ENCODE measurements at regions not wholly inside any gene's neighbourhood (a gene's known extent, or its start where the extent isn't known, plus 50 kb on each side); places are given as distances from the start of the nearest gene placed in this dataset.
A peak's percentile ranks its signal among the peaks of the same experiment; 100 is the strongest.

- Histone ChIP-seq H3K18ac (ENCODE audit: low read length) (no peak overlapping the region), H3K79me2 (ENCODE audit: control insufficient read depth, insufficient read depth, low read length, poor library complexity) (no peaks in the 10 kb centered on the region), H3K9ac (ENCODE audit: low read length) (no peak overlapping the region), H3K27me3 (ENCODE audit: insufficient read depth, low read length) (no peaks in the 10 kb centered on the region), H2BK5ac (ENCODE audit: low read depth, low read length, poor library complexity) (no peak overlapping the region), H3K79me1 (ENCODE audit: low read length) (no peaks in the 10 kb centered on the region), H4K91ac (ENCODE audit: low read depth, low read length) (no peak overlapping the region), H3K27ac (ENCODE audit: low read depth, low read length) (no peak overlapping the region), H2BK120ac (ENCODE audit: insufficient read depth, low read length, poor library complexity) (no peak overlapping the region), H2AFZ (ENCODE audit: insufficient read depth, low read length, poor library complexity) (no peak overlapping the region), H3K4me3 (ENCODE audit: low read depth, low read length) (no peak overlapping the region), H3K36me3 (ENCODE audit: control insufficient read depth in 1 of 2, insufficient read depth in 2 of 2, low read length in 2 of 2) (no peaks in the 10 kb centered on the region), H3K4me1 (ENCODE audit: control insufficient read depth in 1 of 2, insufficient read depth in 2 of 2, low read length in 2 of 2) (no peaks in the 10 kb centered on the region), H3K23ac (ENCODE audit: low read length) (no peak overlapping the region), H3K4me2 (ENCODE audit: low read length) (no peak overlapping the region), H3K4ac (ENCODE audit: low read depth, low read length) (no peak overlapping the region), H3K9me3 (ENCODE audit: insufficient read depth, low read depth, low read length) (no peaks in the 10 kb centered on the region), H2BK12ac (ENCODE audit: low read length) (no peak overlapping the region), H4K8ac (ENCODE audit: low read depth, low read length) (no peak overlapping the region), H2AK5ac (ENCODE audit: low read length) (no peak overlapping the region), H4K12ac (ENCODE audit: low read depth, low read length) (no peak overlapping the region), H3K14ac (ENCODE audit: low read length) (no peak overlapping the region)
- WGBS (ENCODE audit: extremely low coverage, insufficient coverage, insufficient read length), result no CpG with 5 or more reads among the region's 2 CpGs
- no peak for DNase-seq
Measured at GRCh38 chr9:82675605-82676004, 387.3 kb downstream of the RASEF start.

DNA sequence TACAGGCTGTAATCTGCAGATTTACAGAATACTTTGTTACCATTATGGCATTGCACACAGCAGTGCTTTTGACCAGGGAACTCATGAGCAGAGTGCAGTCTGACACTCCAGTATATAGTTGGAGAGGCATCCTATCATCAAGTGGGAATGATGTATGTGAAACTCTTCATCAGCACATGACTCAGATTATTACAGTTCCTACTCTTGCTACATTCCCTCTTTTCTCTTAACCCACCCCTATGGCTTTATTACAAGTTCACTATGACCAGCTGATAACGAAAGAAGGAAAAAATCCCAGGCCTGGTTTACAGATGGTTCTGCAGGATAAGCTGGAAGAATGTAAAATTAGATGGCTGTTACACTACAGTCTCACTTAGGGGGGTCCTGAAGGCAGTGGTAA, 385.9 kb downstream of the RASEF start:
- Histone ChIP-seq H3K18ac (ENCODE audit: low read length) (no peak overlapping the region), H3K4me2 (ENCODE audit: low read length) (no peak overlapping the region), H2AFZ (ENCODE audit: insufficient read depth, low read length, poor library complexity) (no peak overlapping the region), H3K4me3 (ENCODE audit: low read depth, low read length) (no peak overlapping the region), H3K27ac (ENCODE audit: low read depth, low read length) (no peak overlapping the region), H2BK12ac (ENCODE audit: low read length) (no peak overlapping the region), H3K4me1 (ENCODE audit: control insufficient read depth in 1 of 2, insufficient read depth in 2 of 2, low read length in 2 of 2) (no peaks in the 10 kb centered on the region), H3K9ac (ENCODE audit: low read length) (no peak overlapping the region), H3K14ac (ENCODE audit: low read length) (no peak overlapping the region), H4K8ac (ENCODE audit: low read depth, low read length) (no peak overlapping the region), H4K91ac (ENCODE audit: low read depth, low read length) (no peak overlapping the region), H2AK5ac (ENCODE audit: low read length) (no peak overlapping the region), H3K36me3 (ENCODE audit: control insufficient read depth in 1 of 2, insufficient read depth in 2 of 2, low read length in 2 of 2) (no peaks in the 10 kb centered on the region), H4K12ac (ENCODE audit: low read depth, low read length) (no peak overlapping the region), H3K9me3 (ENCODE audit: insufficient read depth, low read depth, low read length) (no peaks in the 10 kb centered on the region), H3K79me2 (ENCODE audit: control insufficient read depth, insufficient read depth, low read length, poor library complexity) (no peaks in the 10 kb centered on the region), H3K79me1 (ENCODE audit: low read length) (no peaks in the 10 kb centered on the region), H2BK120ac (ENCODE audit: insufficient read depth, low read length, poor library complexity) (no peak overlapping the region), H3K23ac (ENCODE audit: low read length) (no peak overlapping the region), H3K4ac (ENCODE audit: low read depth, low read length) (no peak overlapping the region), H2BK5ac (ENCODE audit: low read depth, low read length, poor library complexity) (no peak overlapping the region), H3K27me3 (ENCODE audit: insufficient read depth, low read length) (no peaks in the 10 kb centered on the region)
- DNase-seq, result peak; percentile 21 to 73
- no CpG with 5 or more reads among the region's 1 CpG for WGBS (ENCODE audit: extremely low coverage, insufficient coverage, insufficient read length)

DNA sequence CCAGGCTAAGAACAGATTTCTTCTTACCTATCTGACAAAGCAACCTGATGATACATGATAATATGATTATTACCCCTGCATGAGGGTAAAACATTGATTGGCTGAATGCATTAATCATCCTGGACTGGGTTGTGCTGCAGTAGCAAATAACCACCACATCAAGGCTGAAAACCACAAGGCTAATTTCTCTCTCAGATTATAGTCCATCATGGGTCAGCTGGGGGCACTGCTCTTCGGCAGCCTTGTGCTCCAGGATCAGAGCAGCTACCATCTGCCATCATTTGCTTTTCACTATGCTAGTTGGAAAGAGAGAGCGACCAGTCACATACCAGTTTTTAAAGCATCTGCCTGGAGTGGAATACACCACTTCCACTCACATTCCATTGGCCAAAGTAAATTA, 383.5 kb downstream of the RASEF start:
- Histone ChIP-seq H3K36me3 (ENCODE audit: control insufficient read depth in 1 of 2, insufficient read depth in 2 of 2, low read length in 2 of 2) (no peaks in the 10 kb centered on the region), H3K79me2 (ENCODE audit: control insufficient read depth, insufficient read depth, low read length, poor library complexity) (no peaks in the 10 kb centered on the region), H2AFZ (ENCODE audit: insufficient read depth, low read length, poor library complexity) (no peak overlapping the region), H2BK5ac (ENCODE audit: low read depth, low read length, poor library complexity) (no peak overlapping the region), H2AK5ac (ENCODE audit: low read length) (no peak overlapping the region), H3K18ac (ENCODE audit: low read length) (no peak overlapping the region), H3K4me3 (ENCODE audit: low read depth, low read length) (no peak overlapping the region), H3K79me1 (ENCODE audit: low read length) (no peaks in the 10 kb centered on the region), H3K4me1 (ENCODE audit: control insufficient read depth in 1 of 2, insufficient read depth in 2 of 2, low read length in 2 of 2) (no peaks in the 10 kb centered on the region), H3K23ac (ENCODE audit: low read length) (no peak overlapping the region), H3K9ac (ENCODE audit: low read length) (no peak overlapping the region), H3K14ac (ENCODE audit: low read length) (no peak overlapping the region), H3K9me3 (ENCODE audit: insufficient read depth, low read depth, low read length) (no peaks in the 10 kb centered on the region), H2BK12ac (ENCODE audit: low read length) (no peak overlapping the region), H4K91ac (ENCODE audit: low read depth, low read length) (no peak overlapping the region), H4K12ac (ENCODE audit: low read depth, low read length) (no peak overlapping the region), H3K4me2 (ENCODE audit: low read length) (no peak overlapping the region), H3K27me3 (ENCODE audit: insufficient read depth, low read length) (no peaks in the 10 kb centered on the region), H3K4ac (ENCODE audit: low read depth, low read length) (no peak overlapping the region), H4K8ac (ENCODE audit: low read depth, low read length) (no peak overlapping the region), H2BK120ac (ENCODE audit: insufficient read depth, low read length, poor library complexity) (no peak overlapping the region), H3K27ac (ENCODE audit: low read depth, low read length) (no peak overlapping the region)
- WGBS (ENCODE audit: extremely low coverage, insufficient coverage, insufficient read length), result no CpG with 5 or more reads among the region's 2 CpGs
- no peak for DNase-seq

GRCh38 chr9:82680179-82680935, 382.6 kb downstream of the RASEF start:
- Histone ChIP-seq H3K27ac (ENCODE audit: low read depth, low read length) (no peak overlapping the region), H4K12ac (ENCODE audit: low read depth, low read length) (no peak overlapping the region), H2BK120ac (ENCODE audit: insufficient read depth, low read length, poor library complexity) (no peak overlapping the region), H4K91ac (ENCODE audit: low read depth, low read length) (no peak overlapping the region), H3K9ac (ENCODE audit: low read length) (no peak overlapping the region), H4K8ac (ENCODE audit: low read depth, low read length) (no peak overlapping the region), H2BK12ac (ENCODE audit: low read length) (no peak overlapping the region), H3K27me3 (ENCODE audit: insufficient read depth, low read length) (no peaks in the 10 kb centered on the region), H2AFZ (ENCODE audit: insufficient read depth, low read length, poor library complexity) (no peak overlapping the region), H3K4me3 (ENCODE audit: low read depth, low read length) (no peak overlapping the region), H3K14ac (ENCODE audit: low read length) (no peak overlapping the region), H3K9me3 (ENCODE audit: insufficient read depth, low read depth, low read length) (no peaks in the 10 kb centered on the region), H3K4me1 (ENCODE audit: control insufficient read depth in 1 of 2, insufficient read depth in 2 of 2, low read length in 2 of 2) (no peaks in the 10 kb centered on the region), H3K18ac (ENCODE audit: low read length) (no peak overlapping the region), H2BK5ac (ENCODE audit: low read depth, low read length, poor library complexity) (no peak overlapping the region), H3K4ac (ENCODE audit: low read depth, low read length) (no peak overlapping the region), H2AK5ac (ENCODE audit: low read length) (no peak overlapping the region), H3K23ac (ENCODE audit: low read length) (no peak overlapping the region), H3K36me3 (ENCODE audit: control insufficient read depth in 1 of 2, insufficient read depth in 2 of 2, low read length in 2 of 2) (no peaks in the 10 kb centered on the region), H3K79me2 (ENCODE audit: control insufficient read depth, insufficient read depth, low read length, poor library complexity) (no peaks in the 10 kb centered on the region), H3K4me2 (ENCODE audit: low read length) (no peak overlapping the region), H3K79me1 (ENCODE audit: low read length) (no peaks in the 10 kb centered on the region)
- DNase-seq, result peak in 1 of 2 donors; percentile 55
- no CpG with 5 or more reads among the region's 13 CpGs for WGBS (ENCODE audit: extremely low coverage, insufficient coverage, insufficient read length)

Measured in trophoblast cell (in vitro differentiated cells and primary cell).